Karpas-422 (cell line): ENCODE measurements at regions not wholly inside any gene's neighbourhood (a gene's known extent, or its start where the extent isn't known, plus 50 kb on each side); places are given as distances from the start of the nearest gene placed in this dataset.

Source experiments
- DNase-seq: peaks from one replicate; pipeline ENCODE4 v3.0.0-alpha.2; 2015
- H2AFZ ChIP-seq: fragments of 200-600 bp; sonication (generic); 2 replicates; pipeline ENCODE4 v1.6.1; 2014; ENCODE audit warnings: antibody characterized with exemption, low read length, mixed read lengths
- H3K27ac ChIP-seq: fragments of 200-600 bp; sonication (generic); 2 replicates; pipeline ENCODE4 v1.5.1; 2014; ENCODE audit warnings: mild to moderate bottlenecking, low read length, moderate library complexity
- H3K27me3 ChIP-seq: fragments of 200-600 bp; sonication (generic); 2 replicates; pipeline ENCODE4 v1.6.1; 2014; ENCODE audit warnings: low read length, mixed read lengths
- H3K36me3 ChIP-seq: fragments of 200-600 bp; sonication (generic); 2 replicates; pipeline ENCODE4 v1.6.1; 2014; ENCODE audit warnings: low read length, mixed read lengths; ENCODE audit not compliant: insufficient read depth
- H3K4me1 ChIP-seq: fragments of 200-600 bp; sonication (generic); 2 replicates; pipeline ENCODE4 v1.6.1; 2014; ENCODE audit warnings: mild to moderate bottlenecking, low read length, mixed read lengths
- H3K4me2 ChIP-seq: fragments of 200-600 bp; sonication (generic); 2 replicates; pipeline ENCODE4 v1.6.1; 2014; ENCODE audit warnings: low read length, low read depth, mild to moderate bottlenecking; ENCODE audit not compliant: poor library complexity, severe bottlenecking
- H3K4me3 ChIP-seq: fragments of 200-600 bp; sonication (generic); 2 replicates; pipeline ENCODE4 v1.5.1; 2014; ENCODE audit warnings: mild to moderate bottlenecking, antibody characterized with exemption, low read length, mixed read lengths
- H3K79me2 ChIP-seq: fragments of 200-600 bp; sonication (generic); 2 replicates; pipeline ENCODE4 v1.6.1; 2014; ENCODE audit warnings: mild to moderate bottlenecking, low read length, mixed read lengths
- H3K9ac ChIP-seq: fragments of 200-600 bp; sonication (generic); 2 replicates; pipeline ENCODE4 v1.6.0; 2014; ENCODE audit warnings: low read length
- H3K9me2 ChIP-seq: fragments of 200-600 bp; sonication (generic), shearing (Covaris generic); replicated peaks from 2 replicates; pipeline ENCODE4 v1.6.0; 2014; ENCODE audit warnings: mild to moderate bottlenecking, low read length, moderate library complexity; ENCODE audit not compliant: insufficient read depth
- H3K9me3 ChIP-seq: fragments of 300-700, 200-600 bp; sonication (generic); 2 replicates; pipeline ENCODE4 v1.6.1; 2014; ENCODE audit warnings: low read length, mixed read lengths
- H4K20me1 ChIP-seq: fragments of 200-600 bp; sonication (generic); 2 replicates; pipeline ENCODE4 v1.6.1; 2014; ENCODE audit warnings: mild to moderate bottlenecking, antibody characterized with exemption, low read length, low read depth; ENCODE audit not compliant: insufficient read depth

GRCh38 chr2:241992753-241993152 lies 123.2 kb downstream of the RTP5 start:
- H3K27ac ChIP-seq = no peak overlapping the region
- no peak overlapping the region for H3K4me2 ChIP-seq
- H3K36me3 ChIP-seq = no peaks in the 10 kb centered on the region
- no peaks in the 10 kb centered on the region for H3K9me2 ChIP-seq
- no peaks in the 10 kb centered on the region for H3K27me3 ChIP-seq
- H2AFZ ChIP-seq = no peak overlapping the region
- H3K4me3 ChIP-seq = no peak overlapping the region
- no peak for DNase-seq
- H3K9ac ChIP-seq = no peak overlapping the region
- no peaks in the 10 kb centered on the region for H3K79me2 ChIP-seq
- no peaks in the 10 kb centered on the region for H4K20me1 ChIP-seq
- no peaks in the 10 kb centered on the region for H3K4me1 ChIP-seq
- no peaks in the 10 kb centered on the region for H3K9me3 ChIP-seq

- Histone ChIP-seq H3K79me2 (no peaks in the 10 kb centered on the region), H3K27me3 (no peaks in the 10 kb centered on the region), H3K4me1 (no peaks in the 10 kb centered on the region), H3K9me2 (no peaks in the 10 kb centered on the region), H3K4me2 (no peak overlapping the region), H3K4me3 (no peak overlapping the region), H3K9me3 (no peaks in the 10 kb centered on the region), H2AFZ (no peak overlapping the region), H3K36me3 (no peaks in the 10 kb centered on the region), H3K9ac (no peak overlapping the region), H4K20me1 (no peaks in the 10 kb centered on the region), H3K27ac (no peak overlapping the region)
- DNase-seq = no peak
These were observed 124.0 kb downstream of the RTP5 start for GRCh38 chr2:241993386-241994005.

- DNase-seq = no peak
- Histone ChIP-seq H3K9ac (no peak overlapping the region), H3K4me1 (no peaks in the 10 kb centered on the region), H3K4me3 (no peak overlapping the region), H3K79me2 (no peaks in the 10 kb centered on the region), H3K4me2 (no peak overlapping the region), H3K27me3 (no peaks in the 10 kb centered on the region), H4K20me1 (no peaks in the 10 kb centered on the region), H3K9me2 (no peaks in the 10 kb centered on the region), H3K36me3 (no peaks in the 10 kb centered on the region), H3K27ac (no peak overlapping the region), H3K9me3 (no peaks in the 10 kb centered on the region), H2AFZ (no peak overlapping the region)
These were observed 124.6 kb downstream of the RTP5 start for GRCh38 chr2:241994086-241994485.

- DNase-seq = no peak
- no peaks in the 10 kb centered on the region for H3K9me2 ChIP-seq
- no peak overlapping the region for H3K27ac ChIP-seq
- no peak overlapping the region for H3K4me3 ChIP-seq
- no peaks in the 10 kb centered on the region for H3K36me3 ChIP-seq
- H3K79me2 ChIP-seq = no peaks in the 10 kb centered on the region
- H3K4me2 ChIP-seq = no peak overlapping the region
- no peaks in the 10 kb centered on the region for H3K27me3 ChIP-seq
- H3K9ac ChIP-seq = no peak overlapping the region
- no peaks in the 10 kb centered on the region for H3K4me1 ChIP-seq
- H3K9me3 ChIP-seq = no peaks in the 10 kb centered on the region
- no peaks in the 10 kb centered on the region for H4K20me1 ChIP-seq
- H2AFZ ChIP-seq = no peak overlapping the region
These were observed 125.2 kb downstream of the RTP5 start for GRCh38 chr2:241994556-241995213.

GRCh38 chr2:241996100-241996499 lies 126.6 kb downstream of the RTP5 start:
- Histone ChIP-seq H4K20me1 (no peaks in the 10 kb centered on the region), H3K36me3 (no peaks in the 10 kb centered on the region), H3K27me3 (no peaks in the 10 kb centered on the region), H3K4me3 (no peak overlapping the region), H3K9me3 (no peaks in the 10 kb centered on the region), H3K4me2 (no peak overlapping the region), H3K79me2 (no peaks in the 10 kb centered on the region), H3K9ac (no peak overlapping the region), H3K4me1 (no peaks in the 10 kb centered on the region), H2AFZ (no peak overlapping the region), H3K27ac (no peak overlapping the region), H3K9me2 (no peaks in the 10 kb centered on the region)
- no peak for DNase-seq

- H3K9ac ChIP-seq = no peak overlapping the region
- H3K9me3 ChIP-seq = no peaks in the 10 kb centered on the region
- H3K36me3 ChIP-seq = no peaks in the 10 kb centered on the region
- DNase-seq = no peak
- no peaks in the 10 kb centered on the region for H3K79me2 ChIP-seq
- H3K27me3 ChIP-seq = no peaks in the 10 kb centered on the region
- H3K4me2 ChIP-seq = no peak overlapping the region
- no peak overlapping the region for H3K4me3 ChIP-seq
- H3K4me1 ChIP-seq = no peaks in the 10 kb centered on the region
- H2AFZ ChIP-seq = no peak overlapping the region
- no peak overlapping the region for H3K27ac ChIP-seq
- H4K20me1 ChIP-seq = no peaks in the 10 kb centered on the region
- no peaks in the 10 kb centered on the region for H3K9me2 ChIP-seq
These were observed 127.5 kb downstream of the RTP5 start for GRCh38 chr2:241997017-241997416.

- no peaks in the 10 kb centered on the region for H3K9me3 ChIP-seq
- H4K20me1 ChIP-seq = no peaks in the 10 kb centered on the region
- no peaks in the 10 kb centered on the region for H3K36me3 ChIP-seq
- H3K4me3 ChIP-seq = no peak overlapping the region
- H3K9me2 ChIP-seq = no peaks in the 10 kb centered on the region
- H3K4me2 ChIP-seq = no peak overlapping the region
- DNase-seq = no peak
- no peaks in the 10 kb centered on the region for H3K4me1 ChIP-seq
- no peak overlapping the region for H3K9ac ChIP-seq
- H3K79me2 ChIP-seq = no peaks in the 10 kb centered on the region
- no peaks in the 10 kb centered on the region for H3K27me3 ChIP-seq
- no peak overlapping the region for H2AFZ ChIP-seq
- H3K27ac ChIP-seq = no peak overlapping the region
These were observed 129.7 kb downstream of the RTP5 start for GRCh38 chr2:241999184-241999583.

GRCh38 chr2:242001853-242002252 lies 132.3 kb downstream of the RTP5 start:
- Histone ChIP-seq H3K36me3 (no peaks in the 10 kb centered on the region), H3K4me3 (no peak overlapping the region), H3K4me2 (no peak overlapping the region), H3K27me3 (no peaks in the 10 kb centered on the region), H3K79me2 (no peaks in the 10 kb centered on the region), H3K9ac (no peak overlapping the region), H2AFZ (no peak overlapping the region), H3K9me2 (no peaks in the 10 kb centered on the region), H3K4me1 (no peaks in the 10 kb centered on the region), H3K9me3 (no peaks in the 10 kb centered on the region), H3K27ac (no peak overlapping the region), H4K20me1 (no peaks in the 10 kb centered on the region)
- DNase-seq = no peak
